ENCODE measurements at regions not wholly inside any gene's neighbourhood (a gene's known extent, or its start where the extent isn't known, plus 50 kb on each side); places are given as distances from the start of the nearest gene placed in this dataset.

DNA sequence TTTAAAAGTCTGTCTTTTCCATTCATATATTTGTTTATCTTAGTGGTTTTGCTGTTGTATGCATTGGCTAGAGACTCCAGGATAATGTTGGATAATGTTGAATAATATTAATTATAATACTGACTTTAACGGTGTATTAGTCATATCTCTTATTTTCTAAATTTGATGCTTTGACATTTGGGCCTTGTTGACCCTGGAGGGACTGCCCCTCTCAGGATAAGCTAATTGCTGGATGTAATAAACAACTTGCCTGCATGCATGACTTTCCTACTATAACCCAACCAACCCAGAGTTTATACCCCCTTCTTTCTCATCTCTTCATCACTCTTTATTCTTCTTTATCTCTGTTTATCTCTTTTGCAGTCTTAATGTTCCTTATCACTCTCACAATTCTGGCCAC is 90.9 kb upstream of the ABI1 start:
- WGBS (ENCODE audit: low lambda C conversion rate), result 27% methylated on average over 1 of the region's 1 CpG
- Histone ChIP-seq H3K4me1 (ENCODE audit: control insufficient read depth in 1 of 2, insufficient read depth in 2 of 2, low read depth in 1 of 2, low read length in 1 of 2) (no peaks in the 10 kb centered on the region), H3K79me2 (ENCODE audit: insufficient read depth) (no peaks in the 10 kb centered on the region), H3F3A (replicated peaks; ENCODE audit: insufficient read depth) (no peaks in the 10 kb centered on the region), H2AFZ (ENCODE audit: low read depth) (no peak overlapping the region), H3K9me3 (no peaks in the 10 kb centered on the region), H3K36me3 (replicated peaks in 1 of 2; ENCODE audit: control insufficient read depth in 1 of 2, insufficient read depth in 2 of 2, low read length in 1 of 2) (no peaks in the 10 kb centered on the region), H3K4me2 (no peak overlapping the region), H3K4me3 (ENCODE audit: low read depth in 2 of 2, low read length in 1 of 2) (no peak overlapping the region), H3K9ac (no peak overlapping the region), H3K27ac (ENCODE audit: low read depth in 2 of 2, low read length in 1 of 2) (no peak overlapping the region), H3K9me2 (no peaks in the 10 kb centered on the region), H3K27me3 (ENCODE audit: insufficient read depth) (no peaks in the 10 kb centered on the region), H4K20me1 (ENCODE audit: insufficient read depth) (no peaks in the 10 kb centered on the region)
- ChIA-PET POLR2A (no interaction called here), CTCF (no interaction called here)
- DNase-seq, result no peak
- no peak for TF ChIP-seq MEF2A (IDR thresholded peaks at IDR 0.05; ENCODE audit: borderline replicate concordance, low read depth)

- H3K9me3 ChIP-seq, result no peaks in the 10 kb centered on the region
- no peaks in the 10 kb centered on the region for H3K79me2 ChIP-seq (ENCODE audit: insufficient read depth)
- no peaks in the 10 kb centered on the region for H4K20me1 ChIP-seq (ENCODE audit: insufficient read depth)
- DNase-seq, result no peak
- TF ChIP-seq NFIC (IDR thresholded peaks at IDR 0.05; ENCODE audit: borderline replicate concordance) (no peak), USF2 (IDR thresholded peaks at IDR 0.05; ENCODE audit: borderline replicate concordance, low read depth, low read length) (no peak), TAF1 (IDR thresholded peaks at IDR 0.05; ENCODE audit: borderline replicate concordance, low read depth, low read length) (no peak), CHD2 (IDR thresholded peaks at IDR 0.05; ENCODE audit: low read length, partially characterized antibody) (no peak), NRF1 (IDR thresholded peaks at IDR 0.05; ENCODE audit: low read depth, low read length) (no peak), SIN3A (IDR thresholded peaks at IDR 0.05; ENCODE audit: borderline replicate concordance, low read depth, low read length) (no peak), FOSL2 (IDR thresholded peaks at IDR 0.05; ENCODE audit: borderline replicate concordance, low read depth) (no peak), REST (IDR thresholded peaks at IDR 0.05; ENCODE audit: low read depth, low read length) (no peak), FOXM1 (IDR thresholded peaks at IDR 0.05; ENCODE audit: low read depth) (no peak), TCF12 (IDR thresholded peaks at IDR 0.05) (no peak), SMC3 (IDR thresholded peaks at IDR 0.05; ENCODE audit: low read depth, low read length) (no peak)
- H3K27ac ChIP-seq (ENCODE audit: low read depth in 2 of 2, low read length in 1 of 2), result no peak overlapping the region
- H3K4me1 ChIP-seq (ENCODE audit: control insufficient read depth in 1 of 2, insufficient read depth in 2 of 2, low read depth in 1 of 2, low read length in 1 of 2), result no peaks in the 10 kb centered on the region
- no peak overlapping the region for H2AFZ ChIP-seq (ENCODE audit: low read depth)
- H3K36me3 ChIP-seq (replicated peaks in 1 of 2; ENCODE audit: control insufficient read depth in 1 of 2, insufficient read depth in 2 of 2, low read length in 1 of 2), result no peaks in the 10 kb centered on the region
- POLR2A ChIA-PET, result no interaction called here
- no peak overlapping the region for H3K9ac ChIP-seq
- CTCF ChIA-PET, result no interaction called here
- H3K9me2 ChIP-seq, result no peaks in the 10 kb centered on the region
- H3F3A ChIP-seq (replicated peaks; ENCODE audit: insufficient read depth), result no peaks in the 10 kb centered on the region
- H3K4me3 ChIP-seq (ENCODE audit: low read depth in 2 of 2, low read length in 1 of 2), result no peak overlapping the region
- no peak overlapping the region for H3K4me2 ChIP-seq
- H3K27me3 ChIP-seq (ENCODE audit: insufficient read depth), result no peaks in the 10 kb centered on the region
Observed at GRCh38 chr10:26950934-26951333, 90.2 kb upstream of the ABI1 start.
